GM12875 (cell line): ENCODE measurements at regions not wholly inside any gene's neighbourhood (a gene's known extent, or its start where the extent isn't known, plus 50 kb on each side); places are given as distances from the start of the nearest gene placed in this dataset.
"Not testable (repeated sequence)": the region's sequence is repeated elsewhere in the genome, so short reads cannot be mapped to it uniquely, and the experiment has no call there.

Experiments
- H3K4me3 ChIP-seq: one replicate; pipeline ENCODE4 v1.5.1; 2011; ENCODE audit warnings: low read depth, low read length, control low read depth
- TF ChIP-seq, protein P1 (sequence below): IDR thresholded peaks from 2 replicates; pipeline ENCODE4 v1.5.1; 2011; ENCODE audit warnings: low read depth, mild to moderate bottlenecking, control low read depth, inconsistent platforms, low read length, moderate library complexity, borderline replicate concordance; ENCODE audit not compliant: insufficient read depth

DNA sequence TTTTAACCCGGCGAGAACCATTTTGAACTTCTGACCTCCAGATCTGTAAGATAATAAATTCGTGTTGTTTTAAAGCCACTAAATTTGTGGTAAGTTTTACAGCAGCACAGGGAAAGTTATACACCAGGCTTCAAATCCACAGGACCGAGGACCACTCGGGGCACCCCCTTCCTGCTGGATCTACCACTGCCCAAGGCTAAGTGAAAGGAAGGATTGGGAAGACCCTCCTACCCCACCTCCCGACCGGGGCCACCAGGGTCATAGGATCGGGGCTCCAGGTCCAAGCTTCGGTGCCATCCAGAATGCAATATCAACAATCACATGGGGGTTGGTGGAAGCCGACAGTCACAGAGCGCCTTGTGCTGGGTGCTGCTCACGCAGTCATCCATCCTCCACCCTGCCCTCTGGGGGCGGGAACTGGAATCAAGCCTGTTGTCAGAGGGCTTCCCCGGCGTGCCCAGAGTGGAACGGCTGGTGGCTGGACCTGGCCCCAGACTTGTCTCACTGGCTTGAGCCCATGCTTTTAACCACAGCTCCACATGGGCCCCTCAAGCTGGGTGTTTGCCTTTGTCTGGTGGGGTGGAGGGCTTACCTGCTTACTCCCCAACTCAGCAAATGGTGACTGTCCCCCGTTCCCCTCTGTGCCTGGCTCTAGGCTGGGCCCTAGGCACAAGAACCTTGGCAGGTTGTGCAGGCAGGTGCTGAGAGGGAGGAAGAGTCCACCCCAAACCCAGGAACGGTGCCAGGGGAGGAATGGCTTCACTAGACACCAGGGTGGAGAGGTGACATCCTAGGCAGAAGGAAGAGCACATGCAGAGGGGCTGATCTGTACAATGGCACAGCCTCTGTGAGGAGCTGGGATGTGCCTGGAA is 180.3 kb upstream of the RTL1 start:
- no peak overlapping the region for H3K4me3 ChIP-seq
- TF ChIP-seq, protein P1, sequence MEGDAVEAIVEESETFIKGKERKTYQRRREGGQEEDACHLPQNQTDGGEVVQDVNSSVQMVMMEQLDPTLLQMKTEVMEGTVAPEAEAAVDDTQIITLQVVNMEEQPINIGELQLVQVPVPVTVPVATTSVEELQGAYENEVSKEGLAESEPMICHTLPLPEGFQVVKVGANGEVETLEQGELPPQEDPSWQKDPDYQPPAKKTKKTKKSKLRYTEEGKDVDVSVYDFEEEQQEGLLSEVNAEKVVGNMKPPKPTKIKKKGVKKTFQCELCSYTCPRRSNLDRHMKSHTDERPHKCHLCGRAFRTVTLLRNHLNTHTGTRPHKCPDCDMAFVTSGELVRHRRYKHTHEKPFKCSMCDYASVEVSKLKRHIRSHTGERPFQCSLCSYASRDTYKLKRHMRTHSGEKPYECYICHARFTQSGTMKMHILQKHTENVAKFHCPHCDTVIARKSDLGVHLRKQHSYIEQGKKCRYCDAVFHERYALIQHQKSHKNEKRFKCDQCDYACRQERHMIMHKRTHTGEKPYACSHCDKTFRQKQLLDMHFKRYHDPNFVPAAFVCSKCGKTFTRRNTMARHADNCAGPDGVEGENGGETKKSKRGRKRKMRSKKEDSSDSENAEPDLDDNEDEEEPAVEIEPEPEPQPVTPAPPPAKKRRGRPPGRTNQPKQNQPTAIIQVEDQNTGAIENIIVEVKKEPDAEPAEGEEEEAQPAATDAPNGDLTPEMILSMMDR, result no peak

DNA sequence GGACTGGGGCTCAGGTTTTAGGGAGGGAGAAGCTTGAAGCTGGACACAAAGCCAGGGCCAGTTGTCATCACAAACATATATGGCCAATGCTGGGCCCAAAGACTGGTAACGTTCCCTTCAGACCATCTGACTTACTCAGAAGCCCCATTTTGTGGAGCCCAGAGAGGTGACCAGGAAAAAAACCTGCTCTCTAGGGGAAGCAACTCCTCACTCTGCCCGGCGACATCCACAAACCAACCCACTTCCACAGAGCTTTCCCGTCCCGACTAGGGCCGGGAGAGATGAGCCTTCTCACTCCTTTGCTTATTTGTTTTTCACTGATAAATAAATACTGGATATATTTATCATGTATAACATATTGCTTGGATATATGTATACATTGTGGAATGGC is 180.9 kb upstream of the RTL1 start:
- H3K4me3 ChIP-seq, result no peak overlapping the region
- TF ChIP-seq, protein P1, result no peak

DNA sequence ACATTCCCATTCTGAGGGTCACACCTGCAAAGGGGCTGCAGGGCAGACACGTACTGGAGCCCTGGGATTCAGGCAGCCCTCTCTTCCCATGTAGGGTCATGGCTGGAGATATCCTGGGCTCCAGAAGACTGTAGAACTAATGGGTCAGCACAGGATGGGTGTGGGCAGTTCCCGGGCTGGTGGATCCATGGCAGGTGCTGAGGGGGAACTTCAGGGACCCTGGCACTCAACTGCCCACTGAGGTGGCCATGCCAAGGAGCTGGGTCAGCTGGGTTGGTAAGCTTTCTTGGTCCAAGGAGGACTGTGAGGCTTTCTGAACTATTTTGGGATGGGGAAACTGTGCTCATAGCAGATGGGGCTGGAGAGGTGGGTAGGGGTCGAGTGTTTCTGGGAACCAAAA is 183.4 kb upstream of the RTL1 start:
- TF ChIP-seq, protein P1, result no peak
- no peak overlapping the region for H3K4me3 ChIP-seq

DNA sequence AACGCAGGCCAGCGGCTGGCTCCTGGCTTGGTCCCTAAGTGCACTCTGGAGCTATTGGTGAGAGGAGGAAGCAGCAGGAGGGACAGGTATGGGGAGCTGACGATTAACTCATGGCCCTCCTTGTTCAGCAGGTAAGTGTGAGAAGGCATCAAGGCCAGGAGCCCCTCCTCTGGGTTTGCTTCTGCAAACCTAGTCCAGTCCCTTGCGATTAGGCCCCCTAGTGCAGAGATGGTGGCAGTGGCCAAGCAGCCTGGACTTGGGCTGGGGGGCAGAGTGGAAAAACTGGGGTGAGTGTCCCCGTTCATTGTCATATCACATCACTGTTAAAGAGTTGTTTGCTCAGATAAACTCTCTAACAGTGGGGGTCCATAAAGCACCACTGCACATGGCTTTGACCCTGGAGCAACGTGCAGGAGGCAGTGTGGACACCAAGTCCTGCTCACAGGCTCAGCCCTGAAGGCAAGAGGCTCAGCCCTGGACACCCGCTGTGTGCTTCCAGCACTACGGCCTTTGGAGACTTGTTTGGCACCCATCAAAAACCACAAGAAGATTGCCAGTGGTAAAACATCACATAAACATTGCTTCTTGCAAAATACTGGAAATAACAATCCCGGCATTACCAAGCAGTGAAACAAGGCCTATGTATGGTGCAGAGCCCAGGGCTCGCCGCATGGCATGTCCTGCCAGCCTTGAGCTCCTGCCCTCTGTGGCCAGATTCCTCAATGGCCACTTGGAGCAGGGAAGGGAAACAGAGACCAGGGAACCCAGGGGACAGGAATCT is 184.3 kb upstream of the RTL1 start:
- no peak overlapping the region for H3K4me3 ChIP-seq
- TF ChIP-seq, protein P1, result no peak

DNA sequence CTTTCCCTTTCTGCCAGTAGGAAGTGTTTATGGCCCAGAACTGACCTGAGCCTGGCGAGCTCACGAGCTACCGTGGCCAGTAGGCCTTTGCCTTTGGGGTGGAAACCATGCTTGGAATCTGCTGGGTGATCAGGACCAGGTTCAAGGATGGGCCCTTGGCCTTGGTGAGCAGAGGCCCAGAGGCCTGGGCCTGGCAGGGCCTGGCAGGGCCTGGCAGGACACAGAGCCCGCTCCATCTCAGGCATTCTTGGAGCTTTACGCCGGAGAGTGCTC is 184.8 kb upstream of the RTL1 start:
- no peak overlapping the region for H3K4me3 ChIP-seq
- TF ChIP-seq, protein P1, result no peak

DNA sequence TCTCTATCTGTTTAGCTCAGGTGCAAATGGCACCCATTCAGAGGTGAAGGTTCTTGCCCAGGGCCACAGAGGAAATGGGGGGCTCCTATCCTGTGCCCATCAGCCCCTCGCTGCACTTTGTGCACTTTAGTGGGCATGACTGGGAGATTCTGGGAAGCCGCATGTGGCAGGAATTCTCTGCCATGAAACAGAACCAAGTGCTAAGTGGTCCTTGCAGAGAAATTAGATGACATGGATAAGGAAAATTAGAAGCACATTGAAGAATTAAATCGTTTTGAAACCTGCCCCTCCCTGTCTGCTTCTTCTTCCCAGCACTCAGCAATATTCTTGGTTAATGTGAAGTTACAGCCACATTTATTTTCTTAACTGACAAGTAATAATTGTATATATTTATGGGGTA is 185.2 kb upstream of the RTL1 start:
- no peak overlapping the region for H3K4me3 ChIP-seq
- TF ChIP-seq, protein P1, result no peak

DNA sequence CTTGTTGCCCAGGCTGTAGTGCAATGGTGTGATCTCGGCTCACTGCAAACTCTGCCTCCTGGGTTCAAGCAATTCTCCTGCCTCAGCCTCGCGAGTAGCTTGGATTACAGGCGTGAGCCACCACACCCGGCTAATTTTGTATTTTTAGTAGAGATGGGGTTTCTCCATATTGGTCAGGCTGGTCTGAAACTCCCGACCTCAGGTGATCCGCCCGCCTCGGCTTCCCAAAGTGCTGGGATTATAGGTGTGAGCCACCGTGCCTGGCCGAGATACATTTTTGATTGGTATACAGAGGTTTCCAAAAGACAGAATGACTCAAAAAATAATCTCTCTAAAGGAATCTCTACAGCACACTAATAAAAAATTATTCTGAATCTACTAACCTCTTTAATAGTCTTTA is 187.0 kb upstream of the RTL1 start:
- not testable (repeated sequence) for H3K4me3 ChIP-seq
